Skeletal muscle tissue (tissue), 3 donors: ENCODE measurements at regions not wholly inside any gene's neighbourhood (a gene's known extent, or its start where the extent isn't known, plus 50 kb on each side); places are given as distances from the start of the nearest gene placed in this dataset.
"Not testable (repeated sequence)": the region's sequence is repeated elsewhere in the genome, so short reads cannot be mapped to it uniquely, and the experiment has no call there.

Experiments used
- H3K27ac ChIP-seq: one replicate; pipeline ENCODE4 v1.7.0; 2013; ENCODE audit warnings: mild to moderate bottlenecking, low read depth, low read length, inconsistent platforms
- H3K27me3 ChIP-seq, 3 donors: one replicate each; pipeline ENCODE4 v1.7.0; 2013; ENCODE audit warnings: low read length in 3 of 3; ENCODE audit not compliant: control insufficient read depth in 3 of 3, insufficient read depth in 3 of 3
- H3K36me3 ChIP-seq, 3 donors: one replicate each; pipeline ENCODE4 v1.7.0; 2013; ENCODE audit warnings: low read length in 3 of 3; ENCODE audit not compliant: control insufficient read depth in 3 of 3, insufficient read depth in 3 of 3
- H3K4me1 ChIP-seq, 3 donors: one replicate each; pipeline ENCODE4 v1.7.0; 2013; ENCODE audit warnings: low read length in 3 of 3, mild to moderate bottlenecking in 3 of 3; ENCODE audit not compliant: control insufficient read depth in 3 of 3, insufficient read depth in 3 of 3
- H3K4me3 ChIP-seq, 3 donors: one replicate each; pipeline ENCODE4 v1.7.0; 2013; ENCODE audit warnings: low read length in 3 of 3
- H3K9ac ChIP-seq, 3 donors: one replicate each; pipeline ENCODE4 v1.7.0; 2013; ENCODE audit warnings: low read length in 3 of 3, mild to moderate bottlenecking in 3 of 3, moderate library complexity in 2 of 3, low read depth in 1 of 3
- H3K9me3 ChIP-seq, 3 donors: one replicate each; pipeline ENCODE4 v1.7.0; 2013; ENCODE audit warnings: low read length in 3 of 3; ENCODE audit not compliant: control insufficient read depth in 3 of 3
- donor health status: Osteomylitis.

DNA sequence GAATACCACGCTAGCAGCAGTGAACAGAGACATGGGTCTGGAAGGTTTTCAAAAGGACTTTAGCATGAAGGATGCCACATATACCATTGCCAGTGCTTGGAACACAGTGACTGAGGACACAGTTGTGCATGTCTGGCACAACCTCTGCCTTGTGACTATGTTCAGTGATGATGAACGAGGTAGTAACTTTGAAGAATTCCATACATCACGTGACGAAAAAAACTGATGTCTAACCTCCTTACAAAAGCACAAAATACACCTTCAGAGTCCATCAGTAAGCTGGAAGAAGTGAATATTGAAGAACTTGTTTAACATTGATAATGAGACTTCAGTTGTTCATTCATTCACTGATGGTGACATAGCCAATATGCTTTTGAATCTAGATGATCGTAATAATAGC, 594.8 kb upstream of the GRM7 start:
- H3K9me3 ChIP-seq = no peaks in the 10 kb centered on the region
- H3K4me3 ChIP-seq = no peak overlapping the region
- no peaks in the 10 kb centered on the region for H3K36me3 ChIP-seq
- H3K27me3 ChIP-seq = no peaks in the 10 kb centered on the region
- H3K4me1 ChIP-seq = no peaks in the 10 kb centered on the region
- H3K9ac ChIP-seq = no peak overlapping the region
- no peak overlapping the region for H3K27ac ChIP-seq

- no peaks in the 10 kb centered on the region for H3K36me3 ChIP-seq
- H3K9ac ChIP-seq = no peak overlapping the region
- H3K27me3 ChIP-seq = no peaks in the 10 kb centered on the region
Measured at GRCh38 chr3:6273878-6274277, 587.0 kb upstream of the GRM7 start.

GRCh38 chr3:6281662-6282061, 579.3 kb upstream of the GRM7 start:
- no peaks in the 10 kb centered on the region for H3K9me3 ChIP-seq

More at GRCh38 chr3:6273878-6274277, 587.0 kb upstream of the GRM7 start:
- Histone ChIP-seq H3K9me3 (no peaks in the 10 kb centered on the region), H3K4me3 (no peak overlapping the region), H3K4me1 (no peaks in the 10 kb centered on the region), H3K27ac (no peak overlapping the region)

GRCh38 chr3:6282918-6283317, 578.0 kb upstream of the GRM7 start:
- H3K4me3 ChIP-seq = no peak overlapping the region
- H3K9ac ChIP-seq = no peak overlapping the region
- H3K36me3 ChIP-seq = peaks cover 0 to 2% (median 0%) of the 10 kb centered on the region in 3 donors
- H3K4me1 ChIP-seq = no peaks in the 10 kb centered on the region
- no peak overlapping the region for H3K27ac ChIP-seq
- H3K9me3 ChIP-seq = no peaks in the 10 kb centered on the region
- H3K27me3 ChIP-seq = no peaks in the 10 kb centered on the region

More at GRCh38 chr3:6281662-6282061, 579.3 kb upstream of the GRM7 start:
- H3K4me1 ChIP-seq = no peaks in the 10 kb centered on the region
- peaks cover 0 to 2% (median 0%) of the 10 kb centered on the region in 3 donors for H3K36me3 ChIP-seq
- no peaks in the 10 kb centered on the region for H3K27me3 ChIP-seq
- no peak overlapping the region for H3K4me3 ChIP-seq
- H3K9ac ChIP-seq = no peak overlapping the region
- no peak overlapping the region for H3K27ac ChIP-seq

DNA sequence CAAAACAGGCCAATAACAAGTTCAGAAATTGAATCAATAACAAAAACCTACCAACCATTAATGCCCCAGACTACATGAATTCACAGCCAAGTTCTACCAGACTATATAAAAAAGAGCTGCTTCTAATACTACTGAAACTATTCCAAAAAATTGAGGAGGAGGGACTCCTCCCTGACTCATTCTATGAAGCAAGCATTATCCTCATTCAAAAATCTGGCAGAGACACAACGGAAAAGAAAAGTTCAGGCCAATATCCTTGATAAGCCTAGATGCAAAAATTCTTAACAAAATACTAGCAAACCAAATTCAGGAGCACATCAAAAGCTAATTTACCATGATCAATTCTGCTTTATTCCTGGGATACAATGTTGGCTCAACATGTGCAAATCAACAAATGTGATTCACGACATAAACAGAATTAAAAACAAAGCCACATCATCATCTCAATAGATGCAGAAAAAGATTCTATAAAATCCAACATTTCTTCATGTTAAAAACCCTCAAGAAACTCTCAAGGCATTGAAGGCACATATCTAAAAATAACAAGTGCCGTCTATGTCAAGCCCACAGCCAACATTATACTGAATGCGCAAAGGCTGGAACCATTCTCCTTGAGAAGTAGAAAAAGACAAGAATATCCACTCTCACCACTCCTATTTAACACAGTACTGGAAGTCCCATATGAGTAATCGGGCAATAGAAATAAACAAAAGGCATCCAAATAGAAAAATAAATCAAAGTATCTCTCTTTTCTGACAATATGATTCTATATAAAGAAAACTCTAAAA, 573.6 kb upstream of the GRM7 start:
- Histone ChIP-seq H3K36me3 (no peaks in the 10 kb centered on the region), H3K9me3 (no peaks in the 10 kb centered on the region), H3K27me3 (no peaks in the 10 kb centered on the region), H3K4me1 (no peaks in the 10 kb centered on the region), H3K9ac (no peak overlapping the region), H3K4me3 (no peak overlapping the region), H3K27ac (no peak overlapping the region)

DNA sequence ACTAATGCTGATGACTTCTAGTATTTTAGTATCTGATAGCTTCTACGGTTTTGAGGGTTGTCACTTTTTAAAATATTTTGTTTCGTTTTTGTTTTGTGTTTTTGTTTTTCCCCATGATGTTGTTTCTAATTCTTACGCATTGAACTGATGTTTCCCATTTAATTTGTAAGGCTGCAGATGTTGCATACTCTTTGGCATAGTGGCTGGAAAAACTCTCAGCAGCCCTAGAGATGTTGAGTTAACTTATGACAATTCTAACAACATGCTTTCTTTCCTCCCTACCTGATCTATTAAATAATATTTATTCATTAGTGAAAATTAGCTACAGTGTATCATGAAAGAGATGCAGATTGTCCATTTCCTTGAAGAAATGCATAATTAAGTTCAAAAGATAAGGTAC, 559.3 kb upstream of the GRM7 start:
- no peak overlapping the region for H3K4me3 ChIP-seq
- H3K9me3 ChIP-seq = no peaks in the 10 kb centered on the region
- no peak overlapping the region for H3K9ac ChIP-seq
- no peaks in the 10 kb centered on the region for H3K4me1 ChIP-seq
- no peaks in the 10 kb centered on the region for H3K36me3 ChIP-seq
- H3K27ac ChIP-seq = no peak overlapping the region
- H3K27me3 ChIP-seq = peaks cover 0 to 2% (median 0%) of the 10 kb centered on the region in 3 donors

DNA sequence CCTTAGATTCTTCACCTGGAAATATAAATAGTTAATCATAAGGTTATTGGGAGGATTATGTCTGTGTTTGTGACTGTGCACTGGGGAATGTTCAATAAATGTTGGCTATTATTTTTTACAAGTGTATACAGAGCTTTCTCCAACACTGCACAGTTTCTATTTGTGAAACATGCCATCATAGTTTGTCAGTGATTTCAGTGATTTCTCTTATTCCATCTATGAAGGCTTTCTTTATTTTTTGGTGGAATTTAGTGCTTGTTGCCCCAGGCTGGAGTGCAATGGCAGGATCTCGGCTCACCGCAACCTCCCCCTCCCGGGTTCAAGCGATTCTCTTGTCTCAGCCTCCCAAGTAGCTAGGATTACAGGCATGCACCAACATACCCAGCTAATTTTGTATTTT, 545.0 kb upstream of the GRM7 start:
- Histone ChIP-seq H3K4me1 (no peaks in the 10 kb centered on the region), H3K27ac (no peak overlapping the region), H3K4me3 (no peak overlapping the region), H3K9me3 (no peaks in the 10 kb centered on the region), H3K27me3 (no peaks in the 10 kb centered on the region), H3K36me3 (no peaks in the 10 kb centered on the region), H3K9ac (no peak overlapping the region)

DNA sequence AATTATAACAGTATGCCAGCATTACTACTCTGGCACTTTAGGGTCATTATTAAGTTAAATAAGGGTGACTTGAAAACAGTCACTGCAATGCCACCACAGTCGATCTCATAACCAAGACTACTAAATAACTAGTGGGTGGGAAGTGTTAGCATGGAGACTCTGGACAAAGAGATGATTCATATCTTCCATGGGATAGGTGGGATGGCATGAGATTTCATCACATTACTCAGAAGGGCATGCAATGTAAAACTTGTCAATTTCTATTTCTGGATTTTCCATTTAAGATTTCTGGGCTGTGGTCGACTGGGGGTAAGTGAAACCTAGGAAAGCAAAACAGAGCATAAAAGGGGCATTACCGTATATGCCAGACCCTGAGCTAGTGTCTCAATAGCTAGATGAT, 538.9 kb upstream of the GRM7 start:
- Histone ChIP-seq H3K27me3 (no peaks in the 10 kb centered on the region), H3K9ac (no peak overlapping the region), H3K4me3 (no peak overlapping the region), H3K9me3 (no peaks in the 10 kb centered on the region), H3K4me1 (no peaks in the 10 kb centered on the region), H3K36me3 (no peaks in the 10 kb centered on the region), H3K27ac (no peak overlapping the region)

DNA sequence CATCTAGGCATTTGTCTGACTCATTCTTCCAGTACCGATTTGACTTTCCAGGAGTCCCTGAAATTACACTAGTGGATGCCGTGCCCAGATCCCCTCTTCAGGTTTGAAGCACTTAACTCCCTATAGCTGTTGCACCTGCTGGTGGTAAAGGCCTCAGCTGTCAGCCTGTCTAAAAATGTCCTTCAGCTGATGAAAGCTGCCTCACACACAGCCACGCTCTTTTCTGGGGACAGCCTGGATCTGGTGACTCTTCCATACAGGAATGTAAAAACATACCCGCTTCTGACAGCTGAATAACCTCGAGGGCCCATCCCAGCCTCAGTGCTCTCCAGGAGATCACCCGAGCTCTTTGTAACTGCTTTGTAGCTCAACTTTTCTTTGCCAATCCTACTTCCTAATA, 534.1 kb upstream of the GRM7 start:
- Histone ChIP-seq H3K4me1 (no peaks in the 10 kb centered on the region), H3K27me3 (no peaks in the 10 kb centered on the region), H3K4me3 (no peak overlapping the region), H3K9ac (no peak overlapping the region), H3K27ac (no peak overlapping the region), H3K9me3 (no peaks in the 10 kb centered on the region), H3K36me3 (no peaks in the 10 kb centered on the region)

DNA sequence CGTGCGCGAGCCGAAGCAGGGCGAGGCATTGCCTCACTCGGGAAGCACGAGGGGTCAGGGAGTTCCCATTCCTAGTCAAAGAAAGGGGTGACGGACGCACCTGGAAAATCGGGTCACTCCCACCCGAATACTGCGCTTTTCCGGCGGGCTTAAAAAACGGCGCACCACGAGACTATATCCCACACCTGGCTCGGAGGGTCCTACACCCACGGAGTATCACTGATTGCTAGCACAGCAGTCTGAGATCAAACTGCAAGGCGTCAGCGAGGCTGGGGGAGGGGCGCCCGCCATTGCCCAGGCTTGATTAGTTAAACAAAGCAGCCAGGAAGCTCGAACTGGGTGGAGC, 520.0 kb upstream of the GRM7 start:
- not testable (repeated sequence) for H3K36me3 ChIP-seq, H3K4me3 ChIP-seq, H3K9ac ChIP-seq, H3K4me1 ChIP-seq, H3K9me3 ChIP-seq, H3K27me3 ChIP-seq, H3K27ac ChIP-seq
